ENCODE measurements at regions not wholly inside any gene's neighbourhood (a gene's known extent, or its start where the extent isn't known, plus 50 kb on each side); places are given as distances from the start of the nearest gene placed in this dataset.

DNA sequence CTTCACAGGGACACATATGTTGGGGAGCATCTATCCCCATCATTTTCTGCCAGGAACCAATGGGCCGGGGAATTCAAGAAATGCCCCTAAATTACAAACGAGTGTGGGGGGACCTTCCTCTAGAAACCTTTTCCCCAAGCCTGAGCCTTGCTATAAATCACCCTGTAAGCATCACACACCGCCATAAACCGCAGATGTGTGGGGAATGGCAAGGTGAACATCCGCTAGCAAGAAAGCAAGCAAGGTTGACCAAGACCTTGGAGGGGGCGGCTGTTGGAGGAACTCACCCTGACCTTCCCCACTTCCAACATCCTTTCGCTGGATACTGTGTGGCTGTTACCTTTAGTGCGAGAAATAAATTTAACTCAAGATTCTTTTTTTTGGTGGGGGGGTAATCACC, 693.3 kb upstream of the TBX3 start:
- no peaks in the 10 kb centered on the region for H3K79me2 ChIP-seq (ENCODE audit: control insufficient read depth, insufficient read depth, low read length)
- TF ChIP-seq POLR2AphosphoS5 (IDR thresholded peaks at IDR 0.05; ENCODE audit: insufficient read depth, low read depth, low read length) (no peak), MYC (IDR thresholded peaks at IDR 0.05; ENCODE audit: low read depth, low read length) (no peak), FOS (IDR thresholded peaks at IDR 0.05; ENCODE audit: borderline replicate concordance, insufficient read depth, low read length) (no peak), EZH2 (IDR thresholded peaks at IDR 0.05; ENCODE audit: borderline replicate concordance, low read depth, low read length, severe bottlenecking) (no peak), POLR2A (IDR thresholded peaks at IDR 0.05; ENCODE audit: low read depth, low read length) (no peak), GATA2 (IDR thresholded peaks at IDR 0.05; ENCODE audit: insufficient read depth, insufficient read length, low read depth, low read length) (no peak), JUN (IDR thresholded peaks at IDR 0.05; ENCODE audit: borderline replicate concordance, insufficient read depth, insufficient read length, low read depth) (no peak)
- TF ChIP-seq, protein P1, sequence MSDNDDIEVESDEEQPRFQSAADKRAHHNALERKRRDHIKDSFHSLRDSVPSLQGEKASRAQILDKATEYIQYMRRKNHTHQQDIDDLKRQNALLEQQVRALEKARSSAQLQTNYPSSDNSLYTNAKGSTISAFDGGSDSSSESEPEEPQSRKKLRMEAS (IDR thresholded peaks at IDR 0.05; ENCODE audit: insufficient read depth, insufficient read length): no peak
- TF ChIP-seq, protein P2, sequence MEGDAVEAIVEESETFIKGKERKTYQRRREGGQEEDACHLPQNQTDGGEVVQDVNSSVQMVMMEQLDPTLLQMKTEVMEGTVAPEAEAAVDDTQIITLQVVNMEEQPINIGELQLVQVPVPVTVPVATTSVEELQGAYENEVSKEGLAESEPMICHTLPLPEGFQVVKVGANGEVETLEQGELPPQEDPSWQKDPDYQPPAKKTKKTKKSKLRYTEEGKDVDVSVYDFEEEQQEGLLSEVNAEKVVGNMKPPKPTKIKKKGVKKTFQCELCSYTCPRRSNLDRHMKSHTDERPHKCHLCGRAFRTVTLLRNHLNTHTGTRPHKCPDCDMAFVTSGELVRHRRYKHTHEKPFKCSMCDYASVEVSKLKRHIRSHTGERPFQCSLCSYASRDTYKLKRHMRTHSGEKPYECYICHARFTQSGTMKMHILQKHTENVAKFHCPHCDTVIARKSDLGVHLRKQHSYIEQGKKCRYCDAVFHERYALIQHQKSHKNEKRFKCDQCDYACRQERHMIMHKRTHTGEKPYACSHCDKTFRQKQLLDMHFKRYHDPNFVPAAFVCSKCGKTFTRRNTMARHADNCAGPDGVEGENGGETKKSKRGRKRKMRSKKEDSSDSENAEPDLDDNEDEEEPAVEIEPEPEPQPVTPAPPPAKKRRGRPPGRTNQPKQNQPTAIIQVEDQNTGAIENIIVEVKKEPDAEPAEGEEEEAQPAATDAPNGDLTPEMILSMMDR (IDR thresholded peaks at IDR 0.05; ENCODE audit: extremely low read depth in 1 of 2, insufficient read depth in 1 of 2, low read depth in 1 of 2, low read length in 2 of 2): no peak
- H3K4me1 ChIP-seq (ENCODE audit: control insufficient read depth, extremely low read depth, insufficient read depth, low read length): no peaks in the 10 kb centered on the region
- ChIA-PET CTCF (no interaction called here), POLR2A (no interaction called here)
- no peak for DNase-seq (ENCODE audit: low read depth, low spot score)
- H3K36me3 ChIP-seq (ENCODE audit: control insufficient read depth in 2 of 2, extremely low read depth in 1 of 2, insufficient read depth in 2 of 2, low read length in 2 of 2): no peaks in the 10 kb centered on the region
- no peaks in the 10 kb centered on the region for H4K20me1 ChIP-seq (replicated peaks; ENCODE audit: control insufficient read depth, extremely low read depth, insufficient read depth, low read length)
- H3K9me3 ChIP-seq (replicated peaks; ENCODE audit: control insufficient read depth, insufficient read depth, low read length): no peaks in the 10 kb centered on the region
- no peak overlapping the region for H3K27ac ChIP-seq (ENCODE audit: insufficient read depth, low read depth, low read length)
- H3K9ac ChIP-seq (replicated peaks; ENCODE audit: extremely low read depth, insufficient read depth, low read length): no peak overlapping the region
- dilution Hi-C loops (cut with MboI; ENCODE audit: extremely low pct_ligation_motif_present, low sequenced_read_pairs): no loop called here
- no peaks in the 10 kb centered on the region for H3K9me1 ChIP-seq (replicated peaks; ENCODE audit: control insufficient read depth, extremely low read depth, insufficient read depth, low read length)
- intact Hi-C loops (cut with micrococcal nuclease): no loop called here
- H2AFZ ChIP-seq (ENCODE audit: low read depth, low read length): no peak overlapping the region
- BruUV-seq (replicated peaks): no TSS peak
- no peaks in the 10 kb centered on the region for H3K27me3 ChIP-seq (ENCODE audit: control insufficient read depth in 2 of 2, insufficient read depth in 2 of 2, low read length in 2 of 2)
- no peak overlapping the region for H3K4me3 ChIP-seq (replicated peaks in 1 of 3; ENCODE audit: insufficient read depth in 1 of 3, low read depth in 1 of 3, low read length in 3 of 3)
- no peak for FAIRE-seq
- H3K4me2 ChIP-seq (ENCODE audit: insufficient read depth, low read length): no peak overlapping the region

All from endothelial cell of umbilical vein (primary cell).